Caco-2 (cell line): ENCODE measurements at regions not wholly inside any gene's neighbourhood (a gene's known extent, or its start where the extent isn't known, plus 50 kb on each side); places are given as distances from the start of the nearest gene placed in this dataset.

Experiments
- BruUV-seq: library from RNA; stranded (reverse); fragments of 400-500 nt; replicated peaks from 2 replicates; lab custom pipeline; 2021; lab: Mats Ljungman, UMichigan
- CTCF ChIA-PET: fragments of 300-600 bp; sonication (Branson Sonifier 250); formaldehyde crosslinking; loops from one replicate; lab custom pipeline; 2022; ENCODE audit warnings: antibody characterized with exemption; lab: Charles Lee
- POLR2A ChIA-PET: fragments of 300-600 bp; sonication (Branson Sonifier 250); formaldehyde crosslinking; loops from one replicate; lab custom pipeline; 2022; ENCODE audit warnings: antibody characterized with exemption; lab: Charles Lee
- DNase-seq, 2 experiments: peaks; one replicate each; pipeline versions ENCODE4 v3.0.0 to v3.0.0-alpha.2; 2020 to 2022
- H3K27me3 ChIP-seq: replicated peaks from 2 replicates; pipeline ENCODE4 v1.6.0; 2011; ENCODE audit warnings: low read length; ENCODE audit not compliant: control insufficient read depth, insufficient read depth
- H3K36me3 ChIP-seq: 2 replicates; pipeline ENCODE4 v1.5.1; 2011; ENCODE audit warnings: low read length; ENCODE audit not compliant: control insufficient read depth, insufficient read depth
- H3K4me1 ChIP-seq: fragments of 250-450 bp; sonication (Bioruptor Pico); 2 replicates; pipeline ENCODE4 v1.5.1; 2020; ENCODE audit warnings: mild to moderate bottlenecking
- H3K4me3 ChIP-seq: 2 replicates; pipeline ENCODE4 v1.5.1; 2011; ENCODE audit warnings: low read depth, mild to moderate bottlenecking, control low read depth, low read length
- H3K9me3 ChIP-seq: fragments of 250-450 bp; sonication (Bioruptor Pico); 2 replicates; pipeline ENCODE4 v1.5.1; 2020; ENCODE audit warnings: mild to moderate bottlenecking, moderate library complexity
- H3K27ac Mint-ChIP-seq: one replicate; pipeline ENCODE4 v1.8.0; 2022; ENCODE audit warnings: mixed read lengths; ENCODE audit not compliant: unreplicated experiment
- H3K27me3 Mint-ChIP-seq: one replicate; pipeline ENCODE4 v1.8.0; 2022; ENCODE audit warnings: mixed read lengths; ENCODE audit not compliant: insufficient read depth, unreplicated experiment
- H3K36me3 Mint-ChIP-seq: one replicate; pipeline ENCODE4 v1.8.0; 2022; ENCODE audit warnings: mild to moderate bottlenecking, mixed read lengths; ENCODE audit not compliant: insufficient read depth, unreplicated experiment
- H3K4me1 Mint-ChIP-seq: one replicate; pipeline ENCODE4 v1.8.0; 2022; ENCODE audit warnings: low read depth, mixed read lengths; ENCODE audit not compliant: unreplicated experiment
- H3K4me3 Mint-ChIP-seq: one replicate; pipeline ENCODE4 v1.8.0; 2022; ENCODE audit warnings: mild to moderate bottlenecking, moderate library complexity, mixed read lengths; ENCODE audit not compliant: unreplicated experiment
- H3K9me3 Mint-ChIP-seq: one replicate; pipeline ENCODE4 v1.8.0; 2022; ENCODE audit warnings: mixed read lengths; ENCODE audit not compliant: unreplicated experiment
- CTCF ChIP-seq, 2 experiments: fragments of 200-600 bp in 1 of 2; IDR thresholded peaks; 1 replicate in 1 of 2; 2 replicates in 1 of 2; pipeline versions ENCODE4 v1.5.1 to v1.8.0; 2011 to 2022; ENCODE audit warnings: antibody characterized with exemption in 1 of 2, control low read depth in 1 of 2, inconsistent platforms in 1 of 2, low read depth in 1 of 2, low read length in 1 of 2, mild to moderate bottlenecking in 1 of 2, moderate library complexity in 1 of 2; ENCODE audit not compliant: insufficient read depth in 1 of 2, severe bottlenecking in 1 of 2, unreplicated experiment in 1 of 2
- intact Hi-C: fragments of 100-400 bp; cut with micrococcal nuclease; formaldehyde crosslinking; loops from one replicate; pipeline ENCODE4 v1.10.0; 2022; ENCODE audit not compliant: unreplicated experiment

DNA sequence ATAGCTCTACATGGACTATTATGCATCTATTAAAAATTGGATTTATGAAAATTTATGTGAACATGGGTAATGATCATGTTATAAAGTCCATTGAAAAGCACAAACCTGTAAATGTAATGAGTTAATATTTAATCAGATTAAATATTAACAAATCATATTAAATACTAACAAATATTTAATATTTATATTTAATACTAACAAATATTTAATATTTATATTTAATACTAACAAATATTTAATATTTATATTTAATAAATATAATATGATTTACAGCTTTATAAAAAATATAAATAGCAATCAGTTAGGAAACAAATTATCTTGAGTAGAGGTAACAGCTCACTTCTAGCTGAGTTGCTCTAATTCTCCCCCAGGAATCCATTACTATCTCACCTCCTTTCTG lies 758.0 kb upstream of the USP15 start:
- no peak overlapping the region for H3K4me3 Mint-ChIP-seq
- no peak for DNase-seq
- intact Hi-C loops, result no loop called here
- Histone ChIP-seq H3K4me3 (no peak overlapping the region), H3K36me3 (no peaks in the 10 kb centered on the region), H3K27me3 (no peaks in the 10 kb centered on the region), H3K4me1 (no peaks in the 10 kb centered on the region), H3K9me3 (no peaks in the 10 kb centered on the region)
- no peak for TF ChIP-seq CTCF (IDR thresholded peaks at IDR 0.05; ENCODE audit: insufficient read depth in 1 of 2, low read depth in 1 of 2, low read length in 1 of 2, severe bottlenecking in 1 of 2, unreplicated experiment in 1 of 2)
- ChIA-PET POLR2A (no interaction called here), CTCF (no interaction called here)
- no peaks in the 10 kb centered on the region for H3K4me1 Mint-ChIP-seq
- no TSS peak for BruUV-seq
- H3K9me3 Mint-ChIP-seq, result no peaks in the 10 kb centered on the region
- H3K36me3 Mint-ChIP-seq, result no peaks in the 10 kb centered on the region
- no peaks in the 10 kb centered on the region for H3K27me3 Mint-ChIP-seq
- H3K27ac Mint-ChIP-seq, result no peak overlapping the region

DNA sequence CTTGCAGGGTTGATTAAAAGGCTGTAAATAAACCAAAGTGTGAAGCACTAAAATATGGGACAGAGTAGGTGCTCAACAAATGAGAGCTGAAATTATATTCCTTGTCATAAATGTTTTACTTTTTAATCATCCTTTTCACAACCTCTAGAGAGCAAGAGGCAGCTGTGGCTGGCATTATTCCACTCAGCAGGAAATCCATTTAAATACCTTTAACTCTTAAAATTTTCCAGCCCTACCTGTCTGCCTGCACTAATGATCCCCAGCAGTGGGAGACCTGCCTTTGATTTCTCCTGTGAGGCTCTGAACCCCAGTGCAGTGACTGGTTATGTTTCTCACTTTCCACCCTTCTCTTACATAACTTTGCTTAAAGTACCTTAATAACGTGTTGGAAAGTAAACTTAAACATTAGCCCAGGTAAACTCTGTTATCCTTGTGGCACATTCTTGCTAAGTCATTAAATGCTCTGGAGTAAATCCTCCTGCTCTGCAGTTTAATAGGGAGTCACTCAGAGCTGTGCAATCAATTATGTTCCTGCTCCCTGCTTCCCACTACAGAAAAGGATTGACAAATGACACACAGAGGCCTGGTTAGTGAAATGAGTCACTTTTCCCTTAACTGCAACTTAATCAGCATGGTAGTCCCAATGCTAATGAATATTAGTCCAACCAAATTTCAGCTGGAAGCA lies 755.7 kb upstream of the USP15 start:
- Mint-ChIP-seq H3K4me1 (no peaks in the 10 kb centered on the region), H3K27me3 (no peaks in the 10 kb centered on the region), H3K9me3 (no peaks in the 10 kb centered on the region), H3K36me3 (no peaks in the 10 kb centered on the region), H3K4me3 (no peak overlapping the region), H3K27ac (no peak overlapping the region)
- POLR2A ChIA-PET, result no interaction called here
- Histone ChIP-seq H3K4me3 (no peak overlapping the region), H3K36me3 (no peaks in the 10 kb centered on the region), H3K27me3 (no peaks in the 10 kb centered on the region), H3K4me1 (no peaks in the 10 kb centered on the region), H3K9me3 (no peaks in the 10 kb centered on the region)
- BruUV-seq, result no TSS peak
- intact Hi-C loops, result no loop called here
- DNase-seq, result no peak
- TF ChIP-seq CTCF (IDR thresholded peaks at IDR 0.05; ENCODE audit: insufficient read depth in 1 of 2, low read depth in 1 of 2, low read length in 1 of 2, severe bottlenecking in 1 of 2, unreplicated experiment in 1 of 2), result no peak
- CTCF ChIA-PET, result no interaction called here

GRCh38 chr12:61513499-61513898 lies 746.7 kb upstream of the USP15 start:
- ChIA-PET POLR2A (no interaction called here), CTCF (no interaction called here)
- intact Hi-C loops, result no loop called here
- peaks cover 6% of the 10 kb centered on the region for H3K27me3 Mint-ChIP-seq
- no TSS peak for BruUV-seq
- no peak overlapping the region for H3K4me3 Mint-ChIP-seq
- no peak for DNase-seq
- no peaks in the 10 kb centered on the region for H3K4me1 Mint-ChIP-seq
- Histone ChIP-seq H3K4me3 (no peak overlapping the region), H3K4me1 (no peaks in the 10 kb centered on the region), H3K9me3 (no peaks in the 10 kb centered on the region), H3K36me3 (no peaks in the 10 kb centered on the region), H3K27me3 (no peaks in the 10 kb centered on the region)
- no peak overlapping the region for H3K27ac Mint-ChIP-seq
- H3K36me3 Mint-ChIP-seq, result no peaks in the 10 kb centered on the region
- no peaks in the 10 kb centered on the region for H3K9me3 Mint-ChIP-seq
- no peak for TF ChIP-seq CTCF (IDR thresholded peaks at IDR 0.05; ENCODE audit: insufficient read depth in 1 of 2, low read depth in 1 of 2, low read length in 1 of 2, severe bottlenecking in 1 of 2, unreplicated experiment in 1 of 2)
